NCI-H1417 (cell line): ENCODE measurements at regions not wholly inside any gene's neighbourhood (a gene's known extent, or its start where the extent isn't known, plus 50 kb on each side); places are given as distances from the start of the nearest gene placed in this dataset.
A peak's percentile ranks its signal among the peaks of the same experiment; 100 is the strongest.
"Not testable (repeated sequence)": the region's sequence is repeated elsewhere in the genome, so short reads cannot be mapped to it uniquely, and the experiment has no call there.

ENCODE experiments used
- DNase-seq, 3 experiments: peaks; one replicate each; lab custom pipeline; 2025; lab: John Stamatoyannopoulos, UW

DNA sequence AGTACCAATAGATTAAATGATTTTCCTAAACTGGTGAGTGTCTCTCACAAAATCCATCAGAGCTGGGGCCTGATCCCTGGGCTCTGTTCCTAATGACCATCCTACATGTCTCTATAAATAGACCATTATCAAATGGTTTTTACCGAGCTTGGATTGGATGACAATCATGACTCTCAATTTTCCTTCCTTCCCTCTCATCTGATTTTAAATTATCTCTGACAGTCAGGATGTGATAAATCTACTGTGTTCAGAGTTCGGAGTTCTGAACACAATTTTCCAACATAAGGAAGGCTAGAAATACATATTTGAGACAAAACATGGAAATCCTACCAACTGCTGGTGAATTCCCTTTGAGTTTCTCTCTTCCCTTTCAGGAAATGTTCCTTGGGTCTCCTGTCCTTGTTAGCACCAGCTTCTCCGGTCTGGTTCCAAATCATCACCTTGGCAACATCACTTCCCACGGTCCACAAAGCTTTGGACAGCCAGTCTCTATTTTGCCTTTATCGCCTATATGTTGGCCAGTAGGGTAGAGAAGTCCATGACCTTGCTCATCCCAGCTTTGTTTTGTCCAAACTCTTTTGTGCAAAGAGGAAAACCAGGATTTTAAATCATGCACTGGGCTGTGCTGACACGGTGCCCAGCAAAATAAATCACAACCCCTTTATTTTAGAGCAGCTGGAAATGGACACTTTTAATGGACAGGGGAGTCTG lies 139.6 kb upstream of the ITGA6 start:
- DNase-seq = no peak

DNA sequence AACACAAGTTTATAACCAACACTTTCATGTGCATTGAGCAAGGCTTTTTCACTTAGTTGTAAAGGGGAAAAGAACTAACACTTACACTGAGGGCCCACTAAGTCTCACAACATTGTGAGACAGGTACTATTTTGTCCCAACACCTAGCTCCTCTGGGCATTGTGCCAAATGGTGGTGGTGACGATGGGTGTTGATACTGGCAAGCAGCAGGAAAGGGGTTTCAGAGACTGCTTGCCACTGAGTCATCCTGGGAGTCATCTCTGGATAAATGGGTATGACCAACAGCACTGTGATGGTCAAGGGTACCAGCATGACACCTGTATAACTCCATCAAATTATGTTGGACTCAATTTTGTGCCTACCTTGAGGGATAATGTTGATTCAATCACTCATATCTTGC lies 138.8 kb upstream of the ITGA6 start:
- DNase-seq = peak in 1 of 3 experiments; percentile 14

DNA sequence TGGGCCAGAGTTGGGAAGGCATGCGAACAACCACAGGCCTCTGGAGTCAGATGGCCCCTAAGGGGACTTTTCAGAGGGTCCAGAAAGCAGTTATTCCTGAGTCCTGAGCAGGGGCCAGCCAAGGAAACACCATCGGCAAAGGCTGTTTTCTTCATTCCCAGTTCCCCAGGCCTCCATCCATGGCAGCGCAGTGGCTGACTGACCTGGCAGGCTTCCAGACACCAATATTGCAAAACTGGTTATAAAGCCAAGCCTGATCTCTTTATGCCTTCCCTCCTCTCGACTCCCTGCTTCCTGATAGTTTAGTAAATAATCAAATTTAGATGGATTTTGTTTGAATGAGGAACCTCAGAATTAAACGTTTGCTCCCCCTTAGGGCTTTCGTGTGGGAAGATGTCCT lies 133.4 kb upstream of the ITGA6 start:
- peak in 1 of 3 experiments; percentile 0 for DNase-seq

DNA sequence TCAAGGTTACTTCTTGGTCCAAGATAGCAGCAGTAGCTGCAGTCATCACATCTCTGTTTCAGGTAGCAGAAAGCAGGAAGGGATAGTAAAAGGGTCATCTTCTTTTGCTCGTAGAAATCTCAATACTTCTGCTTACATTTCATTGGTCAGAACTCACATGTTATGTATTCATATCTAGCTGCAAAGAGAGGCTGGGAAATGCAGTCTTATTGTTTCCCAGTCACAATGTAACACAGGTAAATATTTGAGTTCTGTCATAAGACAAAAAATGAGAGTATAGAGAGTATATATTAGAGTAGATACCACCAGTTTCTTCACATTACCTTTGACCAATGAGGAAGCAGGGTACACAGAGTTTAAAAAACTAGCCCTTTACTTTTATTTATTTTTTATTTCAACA lies 132.4 kb upstream of the ITGA6 start:
- no peak for DNase-seq

DNA sequence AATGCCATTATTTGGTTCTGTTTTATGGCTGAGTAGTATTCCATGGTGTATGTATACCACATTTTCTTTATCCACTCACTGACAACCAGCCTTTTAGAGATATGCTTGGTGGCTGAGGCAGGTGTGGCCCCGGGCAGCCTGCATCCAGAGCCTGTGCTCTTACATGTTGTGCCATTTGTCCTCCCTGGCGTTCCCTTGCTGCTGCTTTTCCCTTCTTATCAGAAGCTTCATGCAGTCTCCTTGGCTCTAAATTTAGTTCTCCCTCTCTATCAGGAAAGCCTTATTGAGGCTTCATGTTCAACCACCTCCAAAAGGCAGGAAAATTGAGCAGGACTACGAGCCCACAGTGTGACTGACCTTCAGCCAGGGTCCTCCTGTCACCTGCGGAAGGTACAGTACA lies 131.7 kb upstream of the ITGA6 start:
- DNase-seq = no peak

DNA sequence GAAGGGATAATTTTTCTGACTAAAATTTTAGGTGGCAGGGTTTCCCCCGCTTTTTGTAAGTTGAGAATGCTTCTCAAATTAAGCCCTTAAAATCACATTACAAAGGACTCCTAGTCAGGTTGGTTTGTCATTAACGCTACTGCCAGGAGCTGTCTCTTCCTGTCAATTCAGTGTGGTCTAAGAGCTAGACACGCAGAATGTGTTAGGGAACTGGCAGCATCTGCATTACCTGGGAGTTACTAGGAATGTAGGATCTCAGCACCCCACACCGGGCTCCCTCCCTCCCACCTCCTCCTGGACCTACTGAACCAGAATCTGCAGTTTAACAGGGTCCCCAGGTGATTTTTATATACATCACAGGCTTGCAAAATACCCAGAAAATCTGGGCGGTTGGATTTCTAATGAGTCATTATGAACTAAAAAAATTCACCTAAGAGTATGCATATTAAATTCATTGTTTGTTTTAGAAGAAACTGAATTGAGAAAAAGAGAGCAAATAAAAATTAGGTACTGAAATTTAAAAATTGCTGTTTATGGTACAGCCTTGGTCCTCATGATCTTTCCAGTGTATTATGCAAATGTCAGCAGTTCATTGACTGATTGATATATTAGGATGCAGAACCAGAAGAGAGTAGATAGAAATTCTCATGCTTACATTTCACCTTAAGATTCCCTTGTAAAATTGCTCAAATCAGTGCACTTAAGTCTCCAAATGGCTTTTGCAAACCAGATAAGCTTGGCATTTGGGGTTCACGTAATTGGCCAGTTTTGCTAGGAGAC lies 130.9 kb upstream of the ITGA6 start:
- DNase-seq = no peak

DNA sequence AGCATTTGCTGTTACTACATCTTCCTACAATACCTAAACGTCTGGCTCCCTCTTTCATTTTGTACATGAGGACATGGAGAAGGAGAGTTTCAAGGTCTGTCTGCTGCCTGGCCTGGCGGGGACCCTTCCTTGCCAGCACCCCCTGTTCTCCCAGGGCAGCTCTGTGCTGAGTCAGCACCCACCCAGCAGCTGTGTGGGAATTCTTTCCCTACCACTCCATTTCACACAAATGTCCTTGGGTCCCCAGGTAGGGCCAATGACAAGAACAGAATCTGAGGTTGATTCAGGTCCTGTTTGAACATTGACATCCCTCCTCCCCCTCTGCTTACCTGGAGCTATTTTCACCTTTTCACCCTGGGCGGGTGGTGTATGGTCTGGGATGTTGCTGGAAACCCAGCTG lies 129.9 kb upstream of the ITGA6 start:
- DNase-seq = no peak

DNA sequence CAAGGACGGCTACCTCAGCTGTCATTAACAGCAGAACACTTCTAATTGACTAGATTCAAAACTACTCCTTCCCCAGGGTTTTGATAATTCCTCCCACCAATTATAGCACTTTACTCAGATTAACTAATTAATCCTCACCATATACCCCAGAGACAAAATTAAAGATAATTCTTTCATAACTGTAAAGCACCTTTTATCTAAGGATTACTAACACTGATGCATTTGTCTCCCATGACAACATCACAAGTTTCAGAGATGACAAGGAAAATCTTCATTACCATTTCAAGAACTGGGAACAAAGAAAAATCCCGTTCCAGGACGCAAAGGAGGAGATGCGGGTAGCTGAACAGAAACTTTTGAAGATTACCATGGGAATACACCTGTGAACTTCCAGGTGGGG lies 129.4 kb upstream of the ITGA6 start:
- DNase-seq = no peak

DNA sequence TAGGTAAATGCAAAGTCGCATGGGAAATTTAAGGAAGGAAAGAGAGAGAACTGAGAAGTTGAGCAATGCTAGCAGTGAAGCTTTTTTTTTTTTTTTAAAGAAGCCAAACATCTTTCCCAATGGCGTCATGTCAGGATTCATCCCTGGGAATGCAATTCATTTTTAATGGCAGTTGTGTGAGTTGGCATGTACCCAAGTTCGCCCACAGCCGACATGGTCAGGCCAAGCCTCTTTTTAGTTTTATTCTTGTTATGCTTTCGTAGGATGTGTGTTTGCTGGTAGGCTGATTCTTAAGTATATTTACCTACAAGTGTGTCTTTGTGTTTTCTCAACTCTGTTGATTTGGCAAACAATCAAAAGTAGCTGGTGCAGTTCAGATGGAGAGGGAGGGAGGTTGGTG lies 127.6 kb upstream of the ITGA6 start:
- peak; percentile 12 to 51 (median 19) for DNase-seq

DNA sequence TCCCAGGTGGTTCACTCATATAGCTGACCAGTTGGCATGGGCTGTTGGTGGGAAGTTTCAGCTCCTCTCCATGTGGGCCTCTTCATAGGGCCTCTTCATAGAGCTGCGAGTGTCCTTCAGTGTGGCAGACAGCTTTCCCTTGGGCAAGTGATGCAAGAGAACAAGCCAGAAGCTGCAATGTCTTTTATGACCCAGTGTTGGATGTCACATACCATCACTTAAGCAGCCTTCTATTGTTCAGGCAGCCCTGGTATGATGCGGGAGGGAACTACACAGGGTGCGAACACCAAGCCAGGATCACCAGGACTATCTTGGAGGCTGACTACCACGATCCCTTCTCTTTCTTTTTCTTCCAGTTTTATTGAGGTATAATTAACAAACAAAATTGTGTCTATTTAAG lies 126.5 kb upstream of the ITGA6 start:
- no peak for DNase-seq

DNA sequence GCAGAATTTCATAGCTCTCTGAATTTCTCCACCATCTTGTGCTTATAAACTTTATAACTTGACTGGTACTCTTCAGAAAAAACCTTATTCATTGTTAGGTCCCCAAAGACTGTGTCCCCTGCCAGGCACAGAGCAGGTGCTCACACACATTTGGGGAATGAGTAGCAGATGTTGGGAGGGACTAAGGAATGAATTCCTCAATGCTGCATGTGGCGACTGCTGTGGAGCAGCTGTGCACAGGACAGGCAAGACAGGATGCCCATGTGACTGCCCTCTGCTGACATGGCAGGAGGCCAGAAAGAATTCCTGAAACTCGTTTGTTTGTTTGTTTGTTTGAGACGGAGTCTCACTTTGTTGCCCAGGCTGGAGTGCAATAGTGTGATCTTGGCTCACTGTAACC lies 122.3 kb upstream of the ITGA6 start:
- no peak for DNase-seq

DNA sequence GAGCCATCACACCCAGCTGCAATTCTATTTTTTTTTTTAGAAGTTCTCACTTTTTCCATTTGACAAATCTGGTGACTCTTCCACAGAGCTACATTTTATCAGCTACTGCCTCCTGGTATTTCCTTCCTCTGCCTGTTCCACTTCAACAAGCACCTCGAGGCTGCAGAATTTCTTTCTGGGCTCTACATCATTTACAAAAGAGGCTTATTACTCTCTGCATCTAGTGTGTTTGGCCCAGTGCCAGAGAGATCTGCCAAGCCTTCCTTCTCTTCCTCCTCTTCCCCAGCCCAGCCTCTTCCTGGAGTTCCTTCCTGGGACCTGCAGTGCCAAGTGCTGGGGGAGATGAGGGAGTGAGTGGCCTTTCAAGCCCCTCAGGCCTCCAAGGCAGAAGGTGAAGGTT lies 119.6 kb upstream of the ITGA6 start:
- DNase-seq = peak in 1 of 3 experiments; percentile 57

DNA sequence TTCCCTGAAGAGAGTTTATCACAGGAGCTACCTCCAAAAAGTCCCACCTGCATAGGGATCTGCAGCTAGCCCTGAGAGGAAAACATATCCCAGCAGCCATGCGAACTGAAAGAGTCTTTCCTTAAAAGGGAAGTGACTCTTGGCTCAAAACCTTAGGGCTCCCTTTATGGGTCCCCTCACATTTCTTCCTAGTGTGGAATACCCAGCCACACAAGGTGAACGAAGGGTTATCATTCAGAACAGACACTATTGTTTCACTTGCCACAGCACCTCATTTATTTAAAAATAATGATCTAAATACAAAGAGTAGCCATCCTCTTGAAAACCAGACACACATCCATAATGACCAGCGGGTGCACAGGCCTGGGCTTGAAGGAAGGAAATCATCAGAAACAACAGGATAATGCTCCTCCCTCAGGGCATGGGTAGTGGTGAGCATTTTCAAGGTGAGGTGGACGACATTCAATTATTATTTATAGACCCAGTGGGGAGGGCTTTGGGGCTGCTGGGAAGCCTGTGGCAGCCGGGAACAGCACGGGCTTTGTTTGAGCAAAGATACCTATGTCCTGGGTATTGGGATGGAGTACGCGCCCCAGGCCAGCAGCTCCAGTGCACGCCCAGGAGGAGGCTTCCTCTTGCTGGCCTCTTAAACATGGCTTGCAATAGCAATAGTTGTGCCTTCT lies 119.0 kb upstream of the ITGA6 start:
- DNase-seq = peak in 2 of 3 experiments; percentile 50 to 79

DNA sequence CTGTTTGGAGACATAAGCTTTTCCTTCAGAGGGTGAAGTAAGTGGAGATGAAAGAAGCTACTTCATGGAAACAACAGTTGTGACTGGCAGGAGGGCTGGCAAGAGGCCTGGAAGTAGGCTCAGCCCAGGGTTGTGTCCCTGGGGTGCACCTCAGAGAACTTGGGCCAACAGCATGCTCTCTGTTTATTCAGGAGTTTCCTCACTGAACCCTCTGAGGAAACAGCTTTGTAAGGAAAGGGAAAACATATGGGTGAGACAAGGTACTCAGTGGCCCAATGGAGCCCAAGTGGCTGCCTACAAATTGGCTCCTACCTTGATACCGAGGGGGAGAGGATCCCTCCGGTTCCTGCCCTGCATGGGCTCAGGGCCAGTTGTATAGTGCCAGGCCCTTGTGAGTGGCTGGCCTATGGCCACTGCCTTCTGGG lies 115.5 kb upstream of the ITGA6 start:
- no peak for DNase-seq

DNA sequence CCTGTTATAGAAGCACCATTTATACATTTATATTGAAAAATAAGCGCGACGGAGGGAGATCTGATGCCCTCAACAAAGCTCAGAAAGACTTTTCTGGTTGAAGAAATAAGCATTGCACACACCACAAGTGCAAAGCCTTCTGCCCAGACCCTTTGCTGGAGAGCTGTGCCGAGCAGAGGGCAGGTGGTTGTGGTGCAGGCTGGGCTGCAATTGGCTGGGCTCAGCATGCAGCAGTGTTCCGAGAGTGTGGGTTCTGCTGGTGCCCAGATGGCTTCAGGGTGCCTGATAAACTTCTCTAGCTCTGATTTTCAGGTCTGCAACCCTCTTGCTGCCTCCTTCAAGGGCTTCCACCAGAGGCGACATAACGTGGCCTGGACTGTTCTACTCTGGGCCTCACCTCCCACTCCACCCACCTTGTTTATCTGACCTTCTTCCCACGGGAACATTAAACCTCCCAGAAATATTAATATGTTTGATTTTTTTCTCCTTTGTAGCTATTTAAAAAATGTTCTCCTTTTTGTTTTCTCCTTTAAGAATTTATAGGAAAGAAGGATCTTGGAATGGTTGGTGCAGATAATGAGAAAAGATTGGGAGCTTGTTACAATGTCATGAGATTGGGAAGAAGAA lies 113.6 kb upstream of the ITGA6 start:
- DNase-seq = no peak

DNA sequence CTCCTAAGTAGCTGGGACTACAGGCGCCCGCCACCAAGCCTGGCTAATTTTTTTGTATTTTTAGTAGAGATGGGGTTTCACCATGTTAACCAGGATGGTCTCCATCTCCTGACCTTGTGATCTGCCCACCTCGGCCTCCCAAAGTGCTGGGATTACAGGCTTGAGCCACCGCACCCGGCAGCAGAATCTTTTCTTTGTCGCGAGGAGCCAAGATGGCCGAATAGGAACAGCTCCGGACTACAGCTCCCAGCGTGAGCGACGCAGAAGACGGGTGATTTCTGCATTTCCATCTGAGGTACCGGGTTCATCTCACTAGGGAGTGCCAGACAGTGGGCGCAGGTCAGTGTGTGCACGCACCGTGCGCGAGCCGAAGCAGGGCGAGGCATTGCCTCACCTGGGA lies 112.3 kb upstream of the ITGA6 start:
- DNase-seq = not testable (repeated sequence)

DNA sequence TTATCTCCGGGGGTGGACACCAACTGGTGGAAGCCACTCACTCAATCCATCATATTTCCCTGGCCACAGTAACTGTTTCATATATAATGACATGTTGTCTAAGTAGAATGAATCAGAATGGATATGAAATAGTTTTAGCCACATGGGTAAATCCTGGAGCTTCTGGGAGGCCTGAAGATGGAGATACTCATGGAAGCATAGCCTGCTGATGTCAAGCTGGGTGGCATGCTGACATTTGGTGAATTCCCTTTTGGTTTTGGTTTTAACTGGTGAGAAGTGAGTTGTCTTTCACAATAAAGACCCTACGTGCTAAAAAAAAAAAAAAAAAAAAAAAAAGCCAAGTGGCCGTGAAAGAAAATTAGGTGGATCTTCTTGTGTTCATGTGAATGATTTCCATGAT lies 105.3 kb upstream of the ITGA6 start:
- no peak for DNase-seq

DNA sequence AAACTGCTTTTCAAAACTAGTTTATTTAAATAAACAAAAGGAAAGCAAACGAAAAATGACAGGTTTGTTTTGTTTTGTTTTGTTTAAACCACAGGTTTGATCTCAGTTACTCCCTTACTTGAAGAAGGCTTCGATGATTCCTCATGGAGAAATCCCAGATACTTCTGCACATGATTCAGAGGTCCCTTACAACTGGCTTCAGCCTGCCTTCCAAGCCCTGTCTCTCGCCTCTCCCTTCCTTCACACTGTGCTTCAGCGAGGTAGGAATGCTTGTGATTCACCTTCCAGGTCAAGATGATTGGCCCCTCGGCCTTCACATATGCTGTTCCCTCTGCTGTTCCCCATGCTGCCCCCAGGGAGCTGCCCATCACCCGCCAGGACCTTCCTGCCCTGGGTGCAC lies 104.1 kb upstream of the ITGA6 start:
- DNase-seq = no peak

DNA sequence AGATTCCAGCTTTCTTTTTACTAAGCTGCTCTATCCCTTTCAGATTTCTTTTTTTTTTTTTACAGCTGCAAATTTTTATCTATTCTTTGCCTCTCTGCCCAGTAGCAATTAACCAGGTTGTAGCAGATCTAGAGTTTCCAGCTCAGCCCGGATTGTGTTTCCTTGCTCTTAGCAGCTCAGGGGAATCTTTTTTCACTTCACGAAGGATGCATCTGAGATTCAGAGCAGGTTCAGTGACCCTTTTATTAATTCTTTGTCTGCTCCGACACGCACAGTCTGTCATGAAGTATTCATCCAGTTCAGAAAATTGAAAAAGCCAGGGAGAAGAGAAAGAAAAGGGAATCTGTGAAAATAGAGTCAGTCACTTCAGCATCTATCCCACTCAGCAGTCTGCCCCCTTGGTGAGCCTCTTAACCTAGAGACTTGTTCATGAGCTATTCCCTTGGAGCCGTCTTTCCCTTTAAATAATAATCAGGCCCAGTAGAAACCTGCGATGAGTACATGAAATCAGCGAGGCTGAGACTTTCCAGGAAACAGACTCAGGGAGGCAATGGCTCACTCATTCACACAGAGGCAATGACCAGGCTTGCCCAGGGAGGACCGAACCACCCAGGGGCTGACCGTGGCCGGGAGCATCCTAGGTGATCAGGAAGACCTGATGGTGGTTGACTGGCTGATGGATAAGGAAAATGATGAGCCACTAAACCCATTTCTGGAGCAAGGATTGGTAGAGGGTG lies 103.4 kb upstream of the ITGA6 start:
- DNase-seq = no peak

DNA sequence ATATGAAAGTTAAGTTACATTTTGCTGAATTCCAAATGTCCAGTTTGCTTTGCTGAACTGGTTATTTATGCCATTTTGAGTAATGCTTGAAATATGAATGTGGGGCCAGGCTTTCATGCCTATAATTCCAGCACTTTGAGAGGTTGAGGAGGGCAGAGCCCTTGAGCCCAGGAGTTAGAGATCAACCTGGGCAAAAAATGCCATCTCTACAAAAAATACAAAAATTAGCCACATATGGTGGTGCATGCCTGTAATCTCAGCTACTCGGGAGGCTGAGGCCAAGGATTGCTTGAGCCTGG lies 101.2 kb upstream of the ITGA6 start:
- DNase-seq = no peak

DNA sequence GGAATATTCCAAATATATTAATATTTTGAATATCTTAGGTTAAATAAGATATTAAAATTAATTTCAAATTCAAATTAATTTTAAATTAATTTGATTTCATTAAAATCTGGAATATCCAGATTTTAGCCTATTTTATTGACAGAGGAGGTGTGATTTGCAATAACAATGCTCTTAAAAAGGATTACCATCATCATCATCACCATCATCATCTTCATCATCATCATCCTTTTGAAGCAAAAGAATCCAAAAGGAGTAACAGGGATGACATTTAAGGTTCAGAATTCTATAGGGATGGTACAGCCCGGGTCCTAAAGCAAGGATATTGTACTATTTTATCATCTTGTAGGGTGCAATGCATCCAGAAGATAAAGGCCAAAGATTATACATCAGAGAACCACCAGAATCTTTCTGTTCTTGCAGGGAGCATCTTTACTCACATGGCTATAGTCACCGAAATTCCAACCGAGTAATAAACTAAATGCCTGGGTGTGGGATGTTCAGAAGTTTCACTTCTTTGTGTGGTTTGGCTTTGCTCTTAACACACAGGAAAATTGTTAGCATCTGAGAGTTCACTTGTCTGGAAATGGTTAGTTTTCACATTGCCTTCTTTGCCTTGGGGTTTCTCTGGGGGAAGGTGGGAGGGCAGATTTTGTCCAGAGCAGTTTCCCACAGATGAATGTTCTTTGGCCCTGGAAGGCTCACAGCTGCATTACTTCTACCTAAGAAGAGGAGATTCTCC lies 99.1 kb upstream of the ITGA6 start:
- no peak for DNase-seq

DNA sequence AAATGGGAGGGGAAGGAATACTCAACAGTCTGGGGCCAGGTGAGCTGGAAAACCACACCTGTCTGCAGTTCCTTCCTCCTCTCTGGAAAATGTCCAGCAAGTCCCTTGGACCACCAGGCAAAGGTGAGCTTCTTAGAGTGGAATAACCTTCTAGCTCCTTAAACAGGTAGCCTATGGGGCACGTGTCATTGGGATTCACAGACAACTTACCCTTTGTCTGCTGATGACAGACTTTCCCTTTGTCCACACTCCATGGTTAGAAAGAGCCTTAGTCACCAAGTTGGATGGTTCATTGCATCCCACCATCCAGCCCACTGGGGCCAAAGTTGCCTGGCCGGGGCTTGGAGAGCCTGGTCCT lies 98.0 kb upstream of the ITGA6 start:
- DNase-seq = no peak
